Jurkat, Clone E6-1 (cell line): ENCODE measurements at regions not wholly inside any gene's neighbourhood (a gene's known extent, or its start where the extent isn't known, plus 50 kb on each side); places are given as distances from the start of the nearest gene placed in this dataset.
"Not testable (repeated sequence)": the region's sequence is repeated elsewhere in the genome, so short reads cannot be mapped to it uniquely, and the experiment has no call there.

Experiments used
- DNase-seq: peaks from one replicate; pipeline ENCODE4 v3.0.0-alpha.2; 2011; ENCODE audit warnings: low read depth, low spot score
- H3K4me3 ChIP-seq: 2 replicates; pipeline ENCODE4 v1.5.1; 2011; ENCODE audit warnings: mild to moderate bottlenecking, low read length, control low read depth, moderate library complexity

DNA sequence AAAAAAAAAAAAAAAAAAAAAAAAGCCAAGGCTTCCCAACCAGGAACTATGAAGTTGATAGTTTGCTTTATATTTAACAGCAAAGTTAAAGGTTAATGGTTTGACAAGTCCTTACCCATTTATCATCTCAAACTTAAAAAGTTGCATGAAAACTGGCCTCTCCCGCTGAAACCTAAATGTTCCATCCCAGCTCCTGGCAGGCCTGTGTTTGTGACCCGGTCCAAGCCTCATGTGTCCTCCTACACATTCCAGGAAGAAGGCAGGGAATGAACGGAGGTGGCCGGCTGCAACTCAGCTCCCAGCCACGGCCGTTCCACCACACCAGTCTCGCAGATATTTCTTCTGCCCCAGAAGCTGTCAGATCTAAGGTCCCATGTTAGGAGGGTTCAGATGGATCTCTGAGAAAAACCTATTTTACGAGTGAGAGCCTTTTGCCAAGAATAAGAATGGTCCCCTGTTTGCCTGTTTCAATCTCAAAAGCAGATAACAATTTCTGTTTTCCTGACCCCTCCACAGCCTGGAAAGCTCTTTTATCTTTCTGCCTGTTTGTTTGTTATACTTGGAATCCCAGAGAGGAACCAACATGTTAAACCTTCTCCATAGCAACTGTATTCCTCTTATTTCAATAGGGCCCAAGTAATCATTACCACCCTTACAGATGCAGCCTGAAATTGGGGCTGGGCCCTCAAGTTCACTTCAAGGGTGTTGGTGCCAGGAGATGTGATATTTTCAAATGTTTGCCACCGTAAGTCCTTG, 56.5 kb downstream of the KCTD12 start:
- no peak overlapping the region for H3K4me3 ChIP-seq
- DNase-seq, result no peak

DNA sequence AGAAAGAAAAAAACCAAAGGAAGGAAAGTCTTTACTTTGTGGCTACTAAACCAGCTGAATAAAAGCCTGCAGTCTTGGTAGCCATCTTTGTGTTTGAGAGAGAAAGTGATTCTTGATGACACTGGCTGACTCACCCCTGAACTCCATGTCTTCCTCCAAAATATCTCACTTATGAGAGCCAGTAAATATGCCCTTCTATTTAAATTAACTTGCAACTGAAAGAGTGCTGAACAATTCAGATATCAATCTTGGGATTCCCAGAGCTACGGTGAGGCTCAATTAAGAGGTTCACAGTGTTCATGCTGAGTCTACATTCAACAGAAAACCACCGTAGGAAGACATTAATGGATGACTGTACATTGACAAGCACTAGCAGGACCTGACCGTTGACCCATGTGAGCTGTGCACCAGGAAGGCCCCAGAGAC, 57.9 kb downstream of the KCTD12 start:
- no peak for DNase-seq
- H3K4me3 ChIP-seq, result no peak overlapping the region

DNA sequence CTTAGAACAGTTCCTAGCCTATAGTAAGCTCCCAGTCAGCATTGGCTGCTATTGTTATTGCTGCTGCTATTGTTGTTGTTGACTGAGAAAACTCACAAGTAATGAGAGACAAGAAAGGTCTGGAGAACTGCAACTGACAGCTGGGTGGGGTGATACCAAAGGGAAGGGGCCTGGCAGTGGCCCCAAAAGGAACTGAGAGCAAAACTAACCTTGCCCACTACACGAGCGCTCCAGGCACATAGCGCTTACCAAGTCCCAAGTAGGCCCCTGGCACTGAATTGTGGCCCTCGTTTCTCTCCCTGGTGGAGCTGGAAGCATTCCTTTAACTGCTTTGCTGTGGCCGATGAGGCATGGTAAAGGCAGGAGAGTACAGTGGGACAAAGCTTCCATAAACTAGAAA, 59.7 kb downstream of the KCTD12 start:
- no peak for DNase-seq
- no peak overlapping the region for H3K4me3 ChIP-seq

DNA sequence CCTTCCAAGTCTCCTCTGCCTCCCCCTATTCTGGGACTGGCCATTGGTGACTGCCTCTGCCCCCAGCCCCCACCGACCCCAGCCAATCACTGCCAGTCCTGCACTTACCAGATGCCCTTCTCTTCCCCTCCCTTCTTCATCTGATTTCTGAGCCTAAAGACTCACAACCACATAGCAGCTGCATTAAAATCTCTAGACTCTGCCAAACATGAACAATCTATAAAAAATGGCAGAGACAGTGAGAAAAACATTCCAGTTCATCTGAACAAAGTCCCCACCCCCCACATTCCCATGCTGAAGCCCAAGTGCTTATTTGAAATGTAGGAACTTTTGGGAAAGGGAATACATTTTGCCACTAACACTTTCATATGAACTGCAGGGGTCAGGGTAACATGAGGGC, 60.8 kb downstream of the KCTD12 start:
- DNase-seq, result no peak
- H3K4me3 ChIP-seq, result no peak overlapping the region

DNA sequence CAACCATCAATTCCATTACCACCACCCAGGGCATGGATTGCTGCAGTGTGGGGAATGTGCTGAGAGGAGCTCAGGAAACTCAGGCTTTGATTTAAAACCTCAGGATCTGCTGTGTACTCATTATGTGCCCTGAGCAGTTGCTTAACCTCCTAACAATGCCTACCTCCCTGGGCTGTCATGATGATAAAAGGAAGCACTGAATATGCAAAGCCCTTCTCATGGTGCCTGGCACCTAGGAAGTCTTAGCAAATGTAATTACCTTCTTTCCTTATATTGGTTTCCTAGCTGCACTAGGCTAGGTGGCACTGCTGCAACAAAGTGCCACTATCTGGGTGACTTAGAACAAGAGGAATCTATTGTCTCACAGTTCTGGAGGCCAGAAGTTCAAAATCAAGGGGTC, 62.2 kb downstream of the KCTD12 start:
- no peak for DNase-seq
- H3K4me3 ChIP-seq, result no peak overlapping the region

DNA sequence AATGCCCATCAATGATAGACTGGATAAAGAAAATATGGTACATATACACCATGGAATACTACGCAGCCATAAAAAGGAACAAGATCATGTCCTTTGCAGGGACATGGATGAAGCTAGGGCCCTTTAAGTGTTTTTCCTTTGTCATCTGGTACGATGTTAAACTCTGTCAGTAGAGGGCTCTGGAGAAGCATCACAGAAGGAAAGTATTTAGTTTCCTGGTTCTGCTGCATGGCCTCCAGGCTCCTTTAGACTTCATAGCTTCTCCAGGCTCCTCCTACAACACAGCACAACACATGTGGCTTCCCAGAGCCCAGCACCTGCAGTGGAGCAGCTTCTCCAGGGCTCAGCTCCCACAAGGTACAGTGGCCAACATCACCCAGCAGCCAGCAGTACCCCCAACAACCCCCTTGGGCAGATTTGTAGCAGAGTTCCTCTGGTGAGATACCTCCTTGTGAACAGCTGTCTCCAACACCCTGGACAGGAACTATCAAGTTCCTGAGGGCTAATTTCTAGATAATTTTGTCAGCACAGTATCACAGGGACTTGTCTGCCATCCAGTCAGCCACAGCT, 63.4 kb downstream of the KCTD12 start:
- DNase-seq, result peak; percentile 54
- H3K4me3 ChIP-seq, result no peak overlapping the region

DNA sequence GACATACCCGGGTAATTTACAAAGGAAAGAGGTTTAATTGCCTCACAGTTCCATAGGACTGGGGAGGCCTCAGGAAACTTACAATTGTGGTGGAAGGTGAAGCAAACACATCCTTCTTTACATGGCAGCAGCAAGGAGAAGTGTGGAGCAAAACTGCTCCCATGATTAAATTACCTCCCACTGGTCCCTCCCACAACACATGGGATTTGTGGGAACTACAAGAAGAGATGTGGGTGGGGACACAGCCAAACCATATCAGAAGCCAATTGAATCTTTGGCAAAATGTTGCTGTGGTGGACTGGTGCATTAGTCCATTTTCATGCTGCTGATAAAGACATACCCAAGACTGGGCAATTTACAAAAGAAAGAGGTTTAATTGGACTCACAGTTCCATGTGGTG, 65.0 kb downstream of the KCTD12 start:
- not testable (repeated sequence) for DNase-seq, H3K4me3 ChIP-seq

DNA sequence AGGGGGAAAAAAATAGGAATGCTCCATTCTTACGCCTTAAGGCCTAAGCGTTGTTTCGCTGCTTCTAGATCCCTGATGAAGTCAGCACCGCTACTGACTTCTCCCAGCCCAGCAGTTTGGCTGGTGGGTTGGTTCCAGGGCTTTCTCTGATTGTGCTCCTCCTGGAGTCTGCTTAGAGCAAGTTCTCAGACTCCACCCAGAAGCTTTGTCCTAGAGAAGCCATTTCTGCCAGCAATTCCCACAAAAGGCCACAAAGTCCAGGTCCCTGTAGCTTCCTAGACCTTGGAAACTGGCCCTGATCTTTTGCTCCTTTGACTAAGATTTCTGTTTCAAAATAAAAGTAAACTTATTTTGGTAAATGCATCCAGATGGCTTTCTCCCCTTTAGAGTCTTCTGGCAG, 65.4 kb downstream of the KCTD12 start:
- no peak for DNase-seq
- no peak overlapping the region for H3K4me3 ChIP-seq

DNA sequence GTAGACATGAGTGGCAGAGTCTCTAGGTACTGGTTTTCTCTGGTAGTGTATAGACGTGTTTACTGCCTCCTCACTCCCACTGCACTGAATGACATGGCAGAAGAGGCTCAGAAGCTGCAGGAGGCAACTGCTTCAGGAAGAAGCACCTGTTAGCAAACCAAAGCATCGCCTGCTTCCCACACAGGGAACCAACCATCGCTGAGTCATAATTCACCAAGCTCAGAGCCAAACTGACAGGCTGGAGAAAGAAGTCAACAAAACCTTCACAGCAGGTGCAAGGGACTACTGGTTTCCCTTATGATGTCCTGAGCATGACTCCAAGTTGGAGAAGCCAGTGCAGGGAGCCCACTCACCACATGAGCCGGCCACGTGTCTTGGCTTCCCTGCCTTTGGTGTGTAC, 69.8 kb downstream of the KCTD12 start:
- DNase-seq, result peak; percentile 81

DNA sequence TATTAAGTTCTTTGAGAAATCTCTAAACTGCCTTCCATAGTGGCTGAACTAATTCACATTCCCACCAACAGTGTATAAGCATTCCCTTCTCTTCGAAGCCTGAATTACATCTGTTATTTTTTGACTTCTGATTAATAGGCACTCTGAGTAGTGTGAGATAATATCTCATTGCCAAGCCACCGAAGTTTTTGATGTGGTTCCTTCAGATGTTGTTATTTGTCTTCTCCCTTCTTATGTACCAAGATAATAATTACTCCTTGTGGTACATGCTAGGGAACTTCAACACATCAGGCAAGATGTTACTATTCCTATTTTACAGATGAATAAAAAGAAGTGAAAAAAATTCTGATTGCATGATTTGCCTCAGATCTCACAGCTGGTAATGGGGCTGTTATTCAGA, 70.9 kb downstream of the KCTD12 start:
- DNase-seq, result peak; percentile 69
- H3K4me3 ChIP-seq, result no peak overlapping the region

More for the DNA sequence above, 69.8 kb downstream of the KCTD12 start:
- H3K4me3 ChIP-seq, result no peak overlapping the region

DNA sequence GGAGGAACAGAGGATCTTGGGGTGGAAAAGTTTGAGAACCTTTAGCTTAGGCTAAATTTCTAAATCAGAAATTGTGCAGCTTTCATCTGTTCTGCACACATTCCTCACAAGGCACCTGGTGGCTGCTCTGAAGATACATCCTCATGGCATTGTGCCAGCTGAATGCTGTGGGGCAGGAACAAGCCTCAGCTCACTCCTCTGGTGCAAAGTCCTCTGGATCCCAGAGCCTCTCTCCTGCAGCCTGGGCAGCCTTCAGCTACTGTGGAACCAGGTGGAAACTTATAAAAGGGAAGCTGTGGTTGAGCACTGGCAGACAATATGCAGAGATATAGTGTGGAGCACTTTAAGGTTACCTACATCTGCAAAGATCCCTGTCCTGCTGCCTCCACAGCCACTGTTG, 72.3 kb downstream of the KCTD12 start:
- peak; percentile 81 for DNase-seq
- no peak overlapping the region for H3K4me3 ChIP-seq

DNA sequence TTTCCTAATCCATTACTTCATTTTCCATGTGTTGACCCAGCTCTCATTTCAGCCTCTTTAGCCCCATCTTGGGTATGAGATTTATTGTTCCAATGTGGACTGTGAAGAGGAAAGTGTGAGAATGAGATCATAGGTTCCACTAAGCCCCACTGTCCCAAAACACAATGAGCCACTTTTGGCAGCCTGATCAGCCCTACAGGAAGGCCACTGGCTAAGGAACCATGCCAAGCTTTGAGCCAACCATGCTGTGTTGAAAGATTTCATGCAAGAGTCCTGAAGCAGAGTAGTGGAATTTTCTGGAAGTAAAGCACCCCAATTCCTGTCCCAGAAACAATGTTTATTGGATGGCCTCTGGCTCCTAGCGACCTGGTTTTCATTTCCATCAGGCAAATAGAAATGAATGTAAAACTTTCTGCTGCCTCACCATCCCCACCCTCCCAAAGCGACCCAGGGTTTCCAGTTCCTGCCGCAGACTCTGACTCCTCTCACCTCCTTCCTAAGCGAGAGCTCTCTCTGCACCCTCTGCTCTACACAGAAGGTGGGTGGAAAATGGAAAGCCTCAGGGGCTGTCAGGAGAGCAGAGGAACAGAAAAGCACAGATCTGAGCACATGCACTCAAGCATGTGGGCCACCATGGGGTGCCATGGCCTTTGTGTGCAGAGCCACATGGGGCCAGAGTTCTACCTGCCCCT, 73.1 kb downstream of the KCTD12 start:
- H3K4me3 ChIP-seq, result no peak overlapping the region
- DNase-seq, result no peak

DNA sequence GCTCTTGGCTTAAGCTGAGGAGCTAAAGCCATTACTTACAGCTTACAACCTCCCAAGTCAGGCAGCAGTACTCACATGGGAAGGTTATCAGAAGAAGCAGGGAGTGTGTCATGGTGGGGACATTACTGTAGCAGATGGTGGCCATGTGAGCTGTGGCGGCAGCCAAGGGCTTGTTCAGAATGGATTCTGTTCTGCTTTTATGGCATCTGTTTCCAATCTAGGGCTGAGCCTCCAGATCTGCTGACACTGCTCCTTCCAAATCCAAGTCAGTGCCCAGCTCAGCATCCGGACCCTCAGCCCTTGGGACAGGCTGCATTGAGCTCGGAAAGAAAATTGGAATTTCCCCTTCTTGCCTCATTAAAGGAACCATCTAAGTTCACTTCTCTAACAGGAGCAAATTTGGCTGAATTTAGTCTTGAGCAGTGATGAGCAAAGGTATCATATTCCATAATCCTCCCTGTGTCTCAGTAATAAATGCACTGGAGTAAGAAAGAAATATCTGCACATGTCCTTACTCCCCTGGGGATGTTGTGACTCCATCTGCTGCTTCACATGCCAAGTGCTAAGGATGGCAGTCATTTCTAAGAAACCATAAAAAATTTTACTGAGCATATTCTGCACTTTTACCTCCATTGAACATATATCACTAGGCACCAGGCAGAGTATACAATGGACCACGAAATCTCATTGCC, 73.9 kb downstream of the KCTD12 start:
- H3K4me3 ChIP-seq, result no peak overlapping the region
- DNase-seq, result no peak

DNA sequence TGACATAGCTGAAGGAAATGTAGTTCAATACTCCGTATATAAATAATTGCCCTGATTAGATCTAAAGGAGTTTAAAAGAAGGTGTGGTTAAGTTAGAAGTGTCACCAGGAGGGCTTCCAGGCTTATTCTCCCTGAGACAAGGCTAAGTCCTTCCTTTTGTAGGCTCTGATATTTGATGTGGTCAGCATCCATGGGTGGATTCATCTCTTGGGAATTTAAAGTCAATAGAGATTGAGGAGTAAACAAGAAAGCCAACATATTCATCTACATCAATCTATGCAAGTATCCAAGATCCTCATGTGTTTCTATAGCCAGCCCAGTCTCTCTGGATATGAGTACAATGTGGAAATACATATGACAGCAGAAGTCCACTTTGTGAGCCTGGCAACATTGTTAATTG, 76.8 kb downstream of the KCTD12 start:
- no peak overlapping the region for H3K4me3 ChIP-seq
- no peak for DNase-seq

DNA sequence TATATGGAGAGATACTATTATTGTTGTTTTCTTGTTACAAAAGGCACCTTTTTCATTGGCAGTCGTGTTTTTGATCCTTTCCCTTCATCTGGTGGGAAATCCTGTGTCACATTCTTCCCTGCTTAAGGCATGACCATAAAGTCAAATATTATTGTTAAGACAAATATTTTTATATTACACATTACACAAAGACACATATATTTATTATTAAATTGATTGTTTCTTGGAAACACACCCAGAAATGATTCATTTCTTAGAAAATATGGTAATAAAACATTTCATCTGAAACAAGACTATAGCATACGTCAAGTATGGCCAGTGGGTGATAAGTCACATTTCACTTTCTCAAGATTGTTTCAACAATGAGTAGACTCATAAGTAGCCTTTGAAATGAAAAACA, 77.3 kb downstream of the KCTD12 start:
- H3K4me3 ChIP-seq, result no peak overlapping the region
- no peak for DNase-seq

DNA sequence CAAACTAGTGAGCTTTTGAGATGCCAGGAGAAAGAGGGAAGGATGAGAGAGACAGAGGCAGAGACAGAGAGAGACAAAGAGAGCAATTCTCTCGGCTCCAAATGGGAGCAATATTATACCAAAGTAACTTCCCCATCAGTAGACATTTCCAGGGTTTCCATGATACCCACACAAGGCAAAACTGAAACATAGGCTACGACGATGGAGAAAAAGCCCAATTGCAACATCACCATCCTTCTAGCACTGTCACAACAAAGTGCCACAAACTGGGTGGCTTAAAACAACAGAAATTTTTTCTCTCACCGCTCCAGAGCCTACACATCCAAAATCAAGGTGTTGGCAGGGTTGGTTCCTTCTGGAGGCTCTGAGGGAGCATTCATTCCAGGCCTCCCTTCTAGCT, 81.4 kb downstream of the KCTD12 start:
- H3K4me3 ChIP-seq, result no peak overlapping the region
- DNase-seq, result no peak

DNA sequence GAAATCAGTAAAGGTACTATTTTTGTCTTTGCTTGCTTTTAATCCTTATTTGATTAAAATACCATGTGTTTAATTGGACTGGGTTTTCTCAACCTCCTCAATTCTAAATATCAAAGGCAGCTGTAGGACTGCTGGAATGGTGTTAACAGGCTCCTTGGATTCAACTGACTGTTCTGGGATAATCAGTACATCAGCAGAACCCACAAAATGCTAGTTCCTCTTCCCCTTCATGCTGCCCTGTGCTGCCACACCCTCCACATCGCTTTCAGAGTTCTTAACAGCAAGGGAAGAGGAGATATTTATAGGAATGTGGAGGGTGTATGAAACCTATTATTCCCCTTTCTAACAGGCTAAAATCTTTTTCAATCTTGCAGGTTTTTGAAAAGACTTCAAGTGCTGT, 82.4 kb downstream of the KCTD12 start:
- H3K4me3 ChIP-seq, result no peak overlapping the region
- no peak for DNase-seq

DNA sequence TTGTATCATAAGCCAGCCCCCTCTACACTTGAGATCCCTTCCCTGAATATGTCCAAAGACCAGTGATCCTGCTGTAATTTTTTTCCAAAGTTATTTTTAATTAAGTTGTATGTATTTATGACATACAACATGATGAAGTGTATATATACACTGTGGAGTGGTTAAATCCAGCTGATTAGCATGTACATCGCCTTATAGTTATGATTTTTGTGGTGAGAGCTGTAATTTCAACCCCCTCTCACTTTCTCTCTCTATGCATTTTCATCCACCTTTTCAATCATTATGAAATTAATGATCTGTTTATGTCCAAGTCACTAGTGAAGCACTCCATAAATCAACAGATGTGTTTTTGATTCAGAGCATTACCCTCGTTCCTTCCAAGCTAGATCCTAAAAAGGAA, 85.3 kb downstream of the KCTD12 start:
- H3K4me3 ChIP-seq, result no peak overlapping the region
- no peak for DNase-seq

DNA sequence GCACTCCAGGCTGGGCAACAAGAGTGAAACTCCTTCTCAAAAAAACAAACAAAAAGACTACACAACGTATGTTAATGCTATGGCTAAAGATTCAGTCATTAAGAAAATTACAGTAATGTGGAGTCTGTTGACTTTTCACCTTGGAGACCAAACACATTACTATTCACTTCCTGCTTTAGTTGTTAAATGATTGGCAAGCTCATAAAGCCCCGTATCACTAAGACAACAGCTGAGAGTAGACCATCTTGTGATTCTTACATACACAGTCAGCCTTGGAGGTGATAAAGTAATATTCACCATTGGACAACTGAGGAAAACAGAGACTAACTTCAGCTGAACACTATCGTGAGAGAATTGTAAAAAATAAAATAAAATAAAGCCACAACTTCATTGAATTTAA, 86.5 kb downstream of the KCTD12 start:
- no peak for DNase-seq
- no peak overlapping the region for H3K4me3 ChIP-seq

DNA sequence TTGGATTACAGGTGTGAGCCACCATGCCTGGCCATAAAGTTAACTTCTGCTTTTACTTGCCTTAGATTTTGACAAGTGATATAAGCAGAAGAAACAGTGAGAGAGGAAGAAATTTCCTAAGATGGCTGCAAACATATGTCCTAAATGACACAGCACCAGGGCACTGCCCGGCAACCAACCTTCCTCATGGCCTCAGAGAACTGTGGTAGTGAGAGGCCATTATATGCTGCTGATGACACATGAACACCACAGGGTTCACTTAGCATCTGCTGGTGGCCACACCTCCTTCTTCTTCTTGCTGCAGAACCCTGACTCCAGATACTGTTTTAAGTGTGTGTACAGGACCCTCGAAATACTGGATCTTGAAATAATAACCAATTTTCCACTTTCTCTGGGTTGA, 88.2 kb downstream of the KCTD12 start:
- DNase-seq, result no peak
- H3K4me3 ChIP-seq, result no peak overlapping the region
